GM19467 (cell line): ENCODE measurements at regions not wholly inside any gene's neighbourhood (a gene's known extent, or its start where the extent isn't known, plus 50 kb on each side); places are given as distances from the start of the nearest gene placed in this dataset.

Experiments used
- ATAC-seq: cut with Tn5 transposase; IDR thresholded peaks from one replicate; pipeline ENCODE4 v1.9.1; 2021; ENCODE audit warnings: mild to moderate bottlenecking, moderate library complexity; ENCODE audit not compliant: unreplicated experiment

DNA sequence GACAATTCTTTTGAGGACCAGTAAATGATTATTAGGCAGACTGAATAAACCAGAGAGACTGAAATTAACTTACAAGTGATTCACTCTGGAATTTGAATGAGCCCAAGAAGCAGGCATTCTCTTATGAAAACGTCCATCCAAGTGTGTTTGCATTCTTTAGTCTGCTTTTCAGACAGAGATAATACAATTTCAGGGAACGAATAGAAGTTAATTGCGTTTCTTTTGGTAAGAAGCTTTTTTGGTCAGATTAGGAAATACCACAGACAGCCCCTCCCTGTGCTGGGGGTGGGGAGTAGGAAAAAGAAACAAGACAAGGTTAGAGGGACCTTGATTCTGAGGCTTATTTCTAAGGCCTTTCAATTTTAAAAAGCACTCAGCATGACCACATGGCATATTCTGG, 874.4 kb downstream of the SUCLG1 start:
- no peak for ATAC-seq

DNA sequence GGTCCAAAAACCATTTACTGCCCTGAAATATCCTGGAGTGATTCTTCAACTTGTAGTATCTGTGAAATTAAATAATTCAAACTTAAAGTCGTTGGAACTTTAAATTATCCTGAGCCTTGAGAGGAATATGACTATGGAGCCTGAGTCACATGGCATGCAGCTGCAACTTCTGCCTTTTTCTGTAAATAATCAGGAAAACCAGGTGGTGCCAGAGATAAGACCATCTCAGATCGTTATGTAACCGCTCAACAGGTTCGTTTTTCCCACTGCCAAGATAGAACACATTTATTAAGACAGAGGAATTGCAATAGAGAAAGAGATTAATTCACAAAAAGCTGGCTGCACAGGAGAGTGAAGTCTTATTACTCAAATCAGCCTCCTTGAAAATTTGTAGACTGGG, 876.5 kb downstream of the SUCLG1 start:
- no peak for ATAC-seq

DNA sequence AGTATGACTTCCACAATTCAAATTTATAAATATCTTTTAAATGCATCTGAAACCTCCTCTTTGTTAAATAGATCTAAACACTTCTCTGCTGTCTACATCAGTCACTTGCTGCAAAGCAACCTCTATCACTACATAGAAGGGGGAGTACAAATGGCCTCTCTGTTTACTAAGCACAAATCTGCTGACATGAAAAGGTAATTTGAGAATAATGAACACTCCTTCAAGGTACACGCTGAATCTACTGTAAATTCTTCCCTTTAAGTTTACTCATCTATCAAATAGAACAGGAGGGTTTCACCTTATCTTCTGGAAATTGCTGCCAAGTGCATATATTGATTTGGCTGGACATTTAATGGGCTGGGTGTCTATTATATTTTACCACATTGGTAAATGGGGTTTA, 879.6 kb downstream of the SUCLG1 start:
- ATAC-seq, result no peak

DNA sequence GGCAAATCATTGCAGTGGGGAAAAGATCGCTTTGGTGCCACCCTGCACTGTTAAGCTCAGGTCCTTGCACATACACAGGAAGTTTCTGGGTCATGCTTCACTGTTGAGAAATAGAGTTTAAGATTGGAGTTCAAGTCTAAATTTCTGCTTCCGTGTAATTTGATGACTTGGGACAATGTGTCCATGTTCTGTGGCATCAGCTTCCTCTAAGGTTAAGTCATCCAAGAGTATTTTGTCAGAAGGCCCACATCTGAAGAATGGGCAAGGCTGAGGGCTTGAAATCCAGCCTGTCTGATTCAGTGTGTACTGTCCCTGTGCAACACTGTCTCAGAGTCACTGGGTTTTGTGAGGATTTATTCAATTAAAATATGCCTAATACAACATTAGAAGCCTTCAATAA, 880.7 kb downstream of the SUCLG1 start:
- no peak for ATAC-seq

DNA sequence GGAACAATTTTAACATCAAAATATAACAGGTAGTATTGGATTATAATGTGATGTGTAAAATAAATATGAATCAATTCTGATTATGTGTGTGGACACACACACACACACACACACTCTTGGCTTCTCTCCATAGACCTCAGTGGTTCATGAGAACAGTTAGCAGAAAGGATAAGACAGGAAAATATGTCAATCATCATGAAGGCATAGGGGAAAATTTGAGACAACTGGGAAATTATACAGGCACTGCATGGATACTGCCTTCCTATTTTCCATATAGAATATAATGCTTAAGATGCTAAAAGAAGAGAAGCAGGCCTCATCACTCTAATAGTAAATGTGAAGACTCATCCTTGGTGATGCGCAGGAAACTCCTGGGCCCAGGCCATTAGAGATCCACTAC, 884.5 kb downstream of the SUCLG1 start:
- no peak for ATAC-seq

DNA sequence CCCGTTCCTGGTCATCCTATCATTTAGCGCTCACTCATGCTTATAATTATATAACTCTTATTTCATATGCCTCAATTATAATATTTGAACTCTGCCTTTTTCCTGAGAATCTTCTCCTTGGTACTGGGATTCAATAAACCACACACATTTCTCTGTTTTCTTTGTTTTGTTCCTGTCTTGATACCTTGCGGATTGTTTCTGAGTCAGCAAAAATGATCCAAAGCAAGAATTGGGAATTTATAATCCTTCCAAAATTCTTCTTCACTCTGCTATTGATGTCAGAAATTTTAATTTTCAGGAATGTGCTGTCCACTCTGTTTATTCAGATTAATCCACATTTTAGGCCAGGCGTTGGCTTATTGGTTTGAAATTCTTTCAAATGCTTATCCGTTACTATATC, 886.0 kb downstream of the SUCLG1 start:
- ATAC-seq, result no peak

DNA sequence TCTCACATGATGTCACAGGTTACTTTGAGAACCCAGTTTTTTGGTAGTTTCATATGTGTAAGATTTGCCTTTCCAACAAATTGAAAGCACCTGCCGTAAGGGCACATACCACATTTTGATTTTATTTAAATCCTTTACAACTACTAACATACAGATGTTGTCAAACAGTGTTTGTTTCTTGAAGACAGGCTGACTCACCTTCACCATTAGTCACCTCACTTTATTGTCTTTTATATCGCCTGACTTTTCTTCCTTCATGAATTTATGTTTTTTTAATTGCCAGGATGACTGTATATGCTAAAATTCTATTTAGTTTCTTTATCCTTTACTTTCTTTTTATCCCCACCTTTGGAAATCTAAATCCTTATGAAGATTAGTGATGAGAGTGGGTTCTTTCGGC, 886.7 kb downstream of the SUCLG1 start:
- ATAC-seq, result no peak

DNA sequence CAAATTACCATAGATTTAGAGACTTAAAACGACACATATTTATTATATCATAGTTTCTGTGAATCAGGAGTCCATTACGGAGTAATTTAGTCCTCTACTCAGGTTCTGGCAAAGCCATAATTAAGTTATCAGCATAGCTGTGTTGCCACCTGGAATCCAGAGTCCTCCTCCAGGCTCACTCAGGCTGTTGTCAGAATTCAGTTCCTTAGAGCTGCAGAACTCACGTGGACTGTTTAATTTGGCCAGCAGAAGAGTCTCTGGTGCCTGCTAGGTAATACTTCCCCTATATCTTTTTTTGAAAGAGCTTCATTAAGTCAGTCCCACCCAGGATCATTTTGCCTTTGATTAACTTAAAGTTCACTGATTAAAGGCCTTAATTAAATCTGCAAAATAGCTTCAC, 891.5 kb downstream of the SUCLG1 start:
- no peak for ATAC-seq

DNA sequence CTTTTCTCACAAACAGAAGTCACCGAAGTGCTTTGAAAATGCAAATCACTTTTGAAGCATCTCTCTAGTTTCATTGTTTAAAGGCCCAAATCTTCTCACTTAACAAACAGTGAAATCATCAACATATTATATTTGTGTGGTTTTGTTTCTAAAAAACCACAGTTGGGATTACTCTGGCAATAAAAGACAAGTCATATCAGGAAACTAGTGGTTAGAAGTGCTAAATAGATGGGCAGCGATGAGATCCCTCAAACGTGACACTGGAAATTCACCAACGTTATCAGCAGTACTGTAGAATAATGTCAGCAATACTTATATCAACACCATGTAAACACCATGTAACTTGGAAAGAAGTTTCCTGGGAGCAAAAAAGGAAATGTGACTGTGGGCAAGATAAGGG, 893.5 kb downstream of the SUCLG1 start:
- ATAC-seq, result no peak

DNA sequence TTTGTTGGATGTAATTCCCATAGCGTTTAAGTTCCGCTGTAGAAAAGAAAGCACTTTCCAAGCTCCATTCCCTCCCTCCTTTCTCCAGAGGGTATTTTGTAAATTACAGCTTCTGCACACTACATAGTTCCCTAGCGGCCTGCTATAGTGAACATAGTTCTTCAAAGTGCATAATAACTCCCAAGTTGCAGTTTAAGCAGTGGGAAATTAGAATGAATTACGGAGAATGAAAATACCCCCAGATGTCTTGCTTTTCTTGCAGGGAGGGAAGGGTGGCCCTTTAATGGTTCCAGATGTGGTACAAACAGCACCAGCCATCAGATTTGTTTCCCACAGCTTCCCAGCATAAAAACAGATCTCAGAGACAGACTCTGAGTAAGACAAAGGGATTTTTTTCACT, 893.9 kb downstream of the SUCLG1 start:
- no peak for ATAC-seq

DNA sequence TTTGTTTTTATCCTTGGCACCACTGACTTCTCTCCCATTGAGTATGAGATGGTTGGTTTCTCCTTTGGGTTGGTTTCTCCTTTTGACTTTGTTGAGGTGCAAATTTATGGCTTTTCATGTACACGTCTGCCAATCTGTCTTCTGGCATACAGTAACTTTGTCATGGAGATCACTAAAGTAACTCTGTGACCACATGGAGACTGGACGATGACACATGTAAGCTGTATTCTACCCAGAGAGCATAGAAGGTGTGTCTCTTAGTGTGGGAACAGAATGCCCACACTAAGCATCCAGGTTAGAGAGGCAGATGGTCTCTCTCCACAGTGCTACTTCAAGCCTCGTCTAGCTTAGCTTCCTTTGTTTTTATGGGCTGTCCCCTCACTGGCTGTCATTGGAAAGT, 897.5 kb downstream of the SUCLG1 start:
- no peak for ATAC-seq

DNA sequence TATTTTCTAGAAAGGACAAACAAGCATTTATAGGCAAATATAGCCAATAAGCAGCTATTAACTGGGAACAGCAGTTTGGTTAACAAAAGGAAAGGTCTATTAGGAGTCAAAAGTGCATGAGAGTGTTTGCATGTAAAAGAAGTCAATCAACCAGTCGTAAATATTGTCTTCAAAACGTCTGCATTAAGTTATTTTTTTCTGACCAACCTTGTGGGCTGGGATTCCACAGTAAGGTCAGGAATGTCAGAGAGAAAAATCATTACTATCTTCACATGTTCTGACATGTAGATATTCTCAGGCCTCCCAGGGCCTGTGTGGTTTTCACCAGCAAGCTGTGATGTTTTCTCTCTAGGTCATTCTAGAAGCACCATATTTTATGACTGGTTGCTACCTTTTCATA, 922.5 kb downstream of the SUCLG1 start:
- ATAC-seq, result no peak

DNA sequence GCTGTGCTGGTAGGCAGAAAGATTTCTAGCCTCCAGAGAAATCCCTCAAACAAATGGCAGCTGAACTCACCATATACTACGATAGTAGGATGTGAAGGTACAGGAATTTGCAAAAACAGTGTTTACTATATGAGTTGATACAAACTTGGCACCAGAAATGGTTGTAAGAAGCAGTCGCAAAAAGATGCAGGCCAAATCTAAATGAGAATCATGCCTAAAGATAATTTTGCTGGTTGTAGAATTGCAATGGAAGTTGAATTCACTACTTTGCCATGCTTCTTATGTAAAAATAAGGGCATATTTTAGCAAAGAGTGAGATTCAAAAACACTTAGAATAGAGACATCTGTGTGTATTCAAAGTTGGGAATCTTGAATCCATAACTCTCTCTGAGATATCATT, 924.7 kb downstream of the SUCLG1 start:
- no peak for ATAC-seq

DNA sequence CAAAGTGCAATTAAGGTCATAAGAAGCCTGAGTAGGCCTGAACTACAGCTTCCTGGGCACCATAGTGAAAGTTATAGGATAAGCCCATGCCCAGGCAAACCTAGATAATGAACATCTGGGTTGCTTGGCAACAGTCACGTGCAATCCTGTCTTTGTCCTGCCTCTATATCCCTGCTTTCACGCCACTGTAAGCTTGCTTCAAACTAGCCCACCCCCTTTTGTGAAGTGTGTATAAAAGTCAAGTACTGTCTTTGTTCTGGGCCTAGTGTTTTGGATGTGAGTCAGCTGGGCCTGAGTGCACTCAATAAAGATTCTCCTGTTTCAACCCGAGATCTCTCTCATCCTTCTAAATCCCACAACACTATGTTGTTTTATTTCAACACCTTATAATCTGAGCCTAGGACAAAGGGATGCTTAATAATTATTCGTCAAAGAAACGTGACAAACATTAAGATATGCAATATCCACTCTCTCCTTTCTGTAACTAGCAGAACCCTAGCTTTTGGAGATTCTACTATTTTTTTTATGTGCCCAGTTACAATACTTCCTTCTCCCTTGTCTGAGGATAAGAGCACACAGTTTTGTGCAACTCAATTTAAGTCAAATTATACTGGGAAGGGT, 927.8 kb downstream of the SUCLG1 start:
- ATAC-seq, result no peak

DNA sequence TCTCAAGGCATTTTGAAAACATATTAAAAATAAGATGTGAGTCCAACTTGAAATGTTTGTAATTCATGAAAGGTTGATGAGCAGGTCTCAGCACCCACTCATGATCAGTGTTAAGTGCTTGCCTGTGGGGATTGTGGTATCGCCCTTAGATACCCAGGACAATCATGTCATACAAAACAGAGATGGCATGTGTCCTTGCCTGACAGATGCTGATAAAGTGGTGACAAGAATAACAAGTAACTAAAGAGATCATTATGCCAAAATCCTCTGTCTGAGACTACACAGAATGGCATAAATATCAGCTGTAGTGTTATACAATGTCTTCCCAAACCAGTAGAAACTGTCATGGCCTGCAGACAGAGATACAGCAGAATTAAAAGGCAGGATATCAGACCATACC, 930.3 kb downstream of the SUCLG1 start:
- no peak for ATAC-seq

DNA sequence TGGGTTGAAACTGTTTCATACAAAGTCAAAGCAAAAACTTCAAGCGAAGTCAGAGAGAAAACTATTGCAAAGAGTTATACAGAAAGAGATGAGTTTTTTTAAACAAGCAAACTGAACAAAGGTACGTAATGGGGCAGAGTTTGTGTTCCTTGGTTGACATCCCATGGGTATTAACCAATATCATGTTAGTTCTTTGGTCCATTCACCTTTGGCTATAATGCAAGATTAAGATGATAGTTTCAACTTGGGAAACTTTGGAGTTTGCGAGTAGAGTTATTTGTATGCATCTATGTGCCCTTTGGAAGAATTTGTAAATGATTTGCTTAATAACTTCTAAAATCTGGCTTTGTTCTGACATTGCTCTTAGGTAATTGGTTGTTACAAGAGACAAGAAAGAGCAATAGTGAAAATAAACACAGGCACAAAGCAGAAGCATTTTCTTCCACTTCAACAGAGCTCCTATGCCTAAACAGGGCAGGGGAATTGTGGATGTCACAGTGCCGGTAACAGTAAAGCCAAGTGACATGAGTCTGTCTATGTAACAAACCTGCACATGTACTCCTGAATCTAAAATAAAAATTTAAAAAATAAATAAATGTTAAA, 936.1 kb downstream of the SUCLG1 start:
- no peak for ATAC-seq

DNA sequence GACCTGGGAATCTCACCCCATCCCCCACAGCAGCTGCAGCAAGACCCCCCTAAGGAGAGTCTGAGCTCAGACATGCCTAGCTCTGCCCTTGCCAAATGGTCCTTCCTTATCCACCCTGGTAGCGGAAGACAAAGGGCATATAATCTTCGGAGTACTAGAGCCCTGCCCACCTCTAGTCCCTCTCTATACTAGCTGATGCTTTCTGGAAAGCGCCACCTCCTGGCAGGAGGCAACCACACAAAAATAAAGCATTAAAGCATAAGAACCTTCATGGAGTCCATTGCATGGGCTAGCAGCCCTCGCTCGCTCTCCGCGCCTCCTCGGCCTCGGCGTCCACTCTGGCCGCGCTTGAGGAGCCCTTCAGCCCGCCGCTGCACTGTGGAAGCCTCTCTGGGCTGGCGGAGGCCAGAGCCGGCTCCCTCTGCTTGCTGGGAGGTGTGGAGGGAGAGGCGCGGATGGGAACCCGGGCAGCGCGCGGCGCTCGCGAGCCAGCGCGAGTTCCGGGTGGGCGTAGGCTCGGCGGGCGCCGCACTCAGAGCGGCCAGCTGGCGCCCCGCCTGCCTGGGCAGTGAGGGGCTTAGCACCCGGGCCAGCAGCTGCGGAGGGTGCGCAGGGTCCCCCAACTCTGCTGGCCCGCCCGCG, 941.2 kb downstream of the SUCLG1 start:
- no peak for ATAC-seq

DNA sequence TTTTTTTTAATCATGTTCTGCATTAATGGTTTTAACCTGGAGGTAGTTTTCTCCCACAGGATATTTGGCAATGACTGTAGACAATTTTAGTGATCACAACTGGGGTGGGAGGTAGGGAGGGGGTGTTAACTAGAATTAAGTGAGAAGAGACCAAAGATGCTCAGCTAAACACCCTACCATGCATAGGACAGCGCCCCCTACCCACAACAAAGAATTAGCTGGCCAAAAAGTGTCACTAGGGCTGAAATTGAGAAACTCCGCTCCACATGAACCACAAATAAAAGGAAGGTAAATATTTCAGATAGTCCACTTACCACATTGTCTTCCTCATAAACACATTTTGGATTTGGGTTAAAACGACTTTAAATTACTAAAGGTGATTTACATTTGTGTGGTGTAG, 942.6 kb downstream of the SUCLG1 start:
- no peak for ATAC-seq

DNA sequence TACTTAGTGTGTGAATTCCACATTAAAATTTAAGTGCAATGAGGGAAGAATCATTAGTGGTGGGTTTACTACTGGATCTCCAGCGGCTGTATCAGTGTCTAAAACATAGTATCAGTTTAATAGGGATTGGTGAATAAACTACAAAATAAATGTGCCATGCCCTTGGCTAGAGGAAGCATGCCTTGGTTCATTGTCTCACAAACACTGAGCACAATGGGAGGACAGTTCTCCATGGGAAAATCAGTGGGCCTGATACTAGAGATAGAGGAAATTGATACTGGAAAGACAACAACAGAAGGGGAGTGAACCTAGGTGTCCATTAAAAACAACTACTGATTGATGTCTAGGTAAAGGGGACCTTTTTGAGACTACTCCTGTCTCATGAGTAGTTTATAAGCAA, 971.6 kb downstream of the SUCLG1 start:
- no peak for ATAC-seq

DNA sequence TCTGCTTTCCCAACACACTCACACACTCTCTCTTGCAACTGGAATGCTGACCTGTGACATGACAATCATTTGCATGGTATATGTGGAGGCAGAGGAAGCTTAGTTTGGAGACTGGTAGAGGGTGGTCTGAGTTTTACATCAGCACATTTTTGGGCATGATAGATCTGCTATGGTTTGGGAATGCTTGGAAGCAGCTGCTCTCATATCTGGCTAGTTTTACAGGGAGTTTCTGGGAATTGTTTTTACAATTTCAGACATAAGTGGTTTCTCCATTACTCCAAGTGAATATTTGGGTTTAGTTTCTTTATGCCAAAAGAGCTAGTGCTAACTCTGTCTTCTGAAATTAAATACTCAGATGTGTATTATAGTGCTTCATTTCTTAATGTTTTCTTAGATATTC, 977.6 kb downstream of the SUCLG1 start:
- ATAC-seq, result no peak

DNA sequence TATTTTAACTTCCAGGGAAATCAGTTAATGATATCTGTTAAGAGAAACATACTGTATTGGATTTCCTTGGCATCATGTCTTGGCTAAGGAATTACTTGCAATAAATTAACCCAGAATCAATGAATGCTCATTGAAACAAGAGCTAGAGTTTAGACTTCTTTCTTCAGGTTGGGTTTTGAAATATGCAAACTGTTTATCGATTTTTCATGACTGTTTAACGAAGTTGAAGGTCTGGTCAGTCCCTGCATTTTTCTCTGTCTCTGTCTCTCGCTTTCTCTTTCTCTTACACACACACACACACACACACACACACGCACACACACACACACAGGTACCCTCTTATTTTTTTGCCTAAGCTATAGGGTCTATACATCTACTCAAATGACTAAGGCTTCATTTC, 981.0 kb downstream of the SUCLG1 start:
- no peak for ATAC-seq

DNA sequence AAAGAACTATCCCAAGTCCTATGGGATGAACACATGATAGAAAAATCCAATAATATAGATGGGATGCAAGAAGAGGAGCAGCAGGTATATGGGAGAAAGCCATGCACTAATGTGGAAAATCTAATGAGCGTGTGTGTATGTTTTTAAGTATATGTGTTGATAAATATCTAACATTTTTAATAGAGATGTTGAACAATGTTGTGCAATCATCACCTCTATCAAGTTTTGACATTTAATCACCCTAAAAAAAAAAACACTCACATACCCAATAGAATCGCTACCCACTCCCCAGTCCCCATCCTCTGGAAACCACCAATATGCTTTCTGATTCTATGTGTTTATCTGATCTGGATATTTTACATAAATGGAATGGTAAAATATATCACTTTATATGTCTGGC, 983.7 kb downstream of the SUCLG1 start:
- no peak for ATAC-seq

DNA sequence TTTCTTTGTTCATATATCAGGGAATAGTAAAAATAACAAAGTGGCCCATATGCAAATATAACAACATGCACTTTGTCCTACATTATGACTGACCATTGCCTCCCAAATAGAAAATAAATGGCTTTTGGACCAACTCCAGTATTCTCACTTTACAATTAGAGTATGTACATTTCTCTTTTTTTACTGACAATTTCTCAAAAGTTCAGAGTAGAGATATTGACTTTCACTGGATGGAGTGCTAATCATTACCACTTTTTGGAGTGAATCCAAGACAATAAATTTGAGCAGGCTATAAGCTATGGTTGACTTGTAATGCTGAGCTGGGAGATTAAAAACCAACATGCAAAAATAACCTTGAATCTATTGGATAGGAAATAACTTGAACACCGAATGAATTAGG, 987.4 kb downstream of the SUCLG1 start:
- ATAC-seq, result no peak
